ENCODE measurements at regions not wholly inside any gene's neighbourhood (a gene's known extent, or its start where the extent isn't known, plus 50 kb on each side); places are given as distances from the start of the nearest gene placed in this dataset.

DNA sequence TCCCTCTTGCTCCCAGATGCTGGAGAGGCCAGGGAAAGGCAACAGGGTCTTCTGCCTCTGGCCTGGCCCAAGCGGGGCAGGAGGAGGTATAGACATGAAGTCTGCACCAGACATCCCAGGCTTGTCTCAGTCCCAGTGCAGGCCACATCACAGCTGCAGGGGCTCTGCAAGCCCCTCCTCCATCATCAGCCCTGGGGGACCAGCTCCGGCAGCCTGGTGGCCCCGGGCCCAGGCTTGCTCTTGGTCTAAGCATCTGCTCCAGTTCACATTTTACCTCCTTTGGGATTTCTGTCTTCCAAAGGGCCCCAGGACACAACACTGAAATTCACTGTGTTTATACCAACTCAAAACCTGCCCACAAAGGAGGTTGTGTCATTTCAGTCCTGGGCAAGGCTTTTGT, 359.4 kb downstream of the ZNF536 start:
- Histone ChIP-seq H4K20me1 (ENCODE audit: insufficient read depth) (no peaks in the 10 kb centered on the region), H3K9ac (ENCODE audit: low read length) (no peak overlapping the region), H3K9me2 (ENCODE audit: insufficient read depth, low read length) (no peaks in the 10 kb centered on the region), H2AFZ (ENCODE audit: low read depth, low read length) (no peak overlapping the region), H3K4me2 (ENCODE audit: low read length) (no peak overlapping the region), H3K27me3 (ENCODE audit: insufficient read depth, low read depth, low read length) (no peaks in the 10 kb centered on the region), H3K9me3 (ENCODE audit: low read length) (no peaks in the 10 kb centered on the region), H3K4me3 (ENCODE audit: low read length) (no peak overlapping the region), H3F3A (ENCODE audit: insufficient read depth, low read length, poor library complexity, severe bottlenecking) (no peaks in the 10 kb centered on the region), H3K36me3 (ENCODE audit: insufficient read depth, low read length) (no peaks in the 10 kb centered on the region), H3K79me2 (replicated peaks; ENCODE audit: insufficient read depth, low read length) (no peaks in the 10 kb centered on the region), H3K27ac (ENCODE audit: low read length) (no peak overlapping the region)
- TF ChIP-seq TAF1 (IDR thresholded peaks at IDR 0.05; ENCODE audit: low read depth) (no peak), MXI1 (conservative IDR thresholded peaks at IDR 0.05; ENCODE audit: poor library complexity, severe bottlenecking) (no peak), RAD21 (conservative IDR thresholded peaks at IDR 0.05) (no peak), EP300 (conservative IDR thresholded peaks at IDR 0.05; ENCODE audit: poor library complexity, severe bottlenecking) (no peak), SMC3 (conservative IDR thresholded peaks at IDR 0.05; ENCODE audit: poor library complexity) (no peak), POLR2AphosphoS5 (IDR thresholded peaks at IDR 0.05) (no peak), EZH2 (IDR thresholded peaks at IDR 0.05; ENCODE audit: borderline replicate concordance, insufficient read depth, low read length, poor library complexity, severe bottlenecking) (no peak)
- TF ChIP-seq, protein P1, sequence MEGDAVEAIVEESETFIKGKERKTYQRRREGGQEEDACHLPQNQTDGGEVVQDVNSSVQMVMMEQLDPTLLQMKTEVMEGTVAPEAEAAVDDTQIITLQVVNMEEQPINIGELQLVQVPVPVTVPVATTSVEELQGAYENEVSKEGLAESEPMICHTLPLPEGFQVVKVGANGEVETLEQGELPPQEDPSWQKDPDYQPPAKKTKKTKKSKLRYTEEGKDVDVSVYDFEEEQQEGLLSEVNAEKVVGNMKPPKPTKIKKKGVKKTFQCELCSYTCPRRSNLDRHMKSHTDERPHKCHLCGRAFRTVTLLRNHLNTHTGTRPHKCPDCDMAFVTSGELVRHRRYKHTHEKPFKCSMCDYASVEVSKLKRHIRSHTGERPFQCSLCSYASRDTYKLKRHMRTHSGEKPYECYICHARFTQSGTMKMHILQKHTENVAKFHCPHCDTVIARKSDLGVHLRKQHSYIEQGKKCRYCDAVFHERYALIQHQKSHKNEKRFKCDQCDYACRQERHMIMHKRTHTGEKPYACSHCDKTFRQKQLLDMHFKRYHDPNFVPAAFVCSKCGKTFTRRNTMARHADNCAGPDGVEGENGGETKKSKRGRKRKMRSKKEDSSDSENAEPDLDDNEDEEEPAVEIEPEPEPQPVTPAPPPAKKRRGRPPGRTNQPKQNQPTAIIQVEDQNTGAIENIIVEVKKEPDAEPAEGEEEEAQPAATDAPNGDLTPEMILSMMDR (IDR thresholded peaks at IDR 0.05; ENCODE audit: poor library complexity, severe bottlenecking) = no peak
- TF ChIP-seq, protein P2, sequence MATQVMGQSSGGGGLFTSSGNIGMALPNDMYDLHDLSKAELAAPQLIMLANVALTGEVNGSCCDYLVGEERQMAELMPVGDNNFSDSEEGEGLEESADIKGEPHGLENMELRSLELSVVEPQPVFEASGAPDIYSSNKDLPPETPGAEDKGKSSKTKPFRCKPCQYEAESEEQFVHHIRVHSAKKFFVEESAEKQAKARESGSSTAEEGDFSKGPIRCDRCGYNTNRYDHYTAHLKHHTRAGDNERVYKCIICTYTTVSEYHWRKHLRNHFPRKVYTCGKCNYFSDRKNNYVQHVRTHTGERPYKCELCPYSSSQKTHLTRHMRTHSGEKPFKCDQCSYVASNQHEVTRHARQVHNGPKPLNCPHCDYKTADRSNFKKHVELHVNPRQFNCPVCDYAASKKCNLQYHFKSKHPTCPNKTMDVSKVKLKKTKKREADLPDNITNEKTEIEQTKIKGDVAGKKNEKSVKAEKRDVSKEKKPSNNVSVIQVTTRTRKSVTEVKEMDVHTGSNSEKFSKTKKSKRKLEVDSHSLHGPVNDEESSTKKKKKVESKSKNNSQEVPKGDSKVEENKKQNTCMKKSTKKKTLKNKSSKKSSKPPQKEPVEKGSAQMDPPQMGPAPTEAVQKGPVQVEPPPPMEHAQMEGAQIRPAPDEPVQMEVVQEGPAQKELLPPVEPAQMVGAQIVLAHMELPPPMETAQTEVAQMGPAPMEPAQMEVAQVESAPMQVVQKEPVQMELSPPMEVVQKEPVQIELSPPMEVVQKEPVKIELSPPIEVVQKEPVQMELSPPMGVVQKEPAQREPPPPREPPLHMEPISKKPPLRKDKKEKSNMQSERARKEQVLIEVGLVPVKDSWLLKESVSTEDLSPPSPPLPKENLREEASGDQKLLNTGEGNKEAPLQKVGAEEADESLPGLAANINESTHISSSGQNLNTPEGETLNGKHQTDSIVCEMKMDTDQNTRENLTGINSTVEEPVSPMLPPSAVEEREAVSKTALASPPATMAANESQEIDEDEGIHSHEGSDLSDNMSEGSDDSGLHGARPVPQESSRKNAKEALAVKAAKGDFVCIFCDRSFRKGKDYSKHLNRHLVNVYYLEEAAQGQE (IDR thresholded peaks at IDR 0.05; ENCODE audit: borderline replicate concordance) = no peak

DNA sequence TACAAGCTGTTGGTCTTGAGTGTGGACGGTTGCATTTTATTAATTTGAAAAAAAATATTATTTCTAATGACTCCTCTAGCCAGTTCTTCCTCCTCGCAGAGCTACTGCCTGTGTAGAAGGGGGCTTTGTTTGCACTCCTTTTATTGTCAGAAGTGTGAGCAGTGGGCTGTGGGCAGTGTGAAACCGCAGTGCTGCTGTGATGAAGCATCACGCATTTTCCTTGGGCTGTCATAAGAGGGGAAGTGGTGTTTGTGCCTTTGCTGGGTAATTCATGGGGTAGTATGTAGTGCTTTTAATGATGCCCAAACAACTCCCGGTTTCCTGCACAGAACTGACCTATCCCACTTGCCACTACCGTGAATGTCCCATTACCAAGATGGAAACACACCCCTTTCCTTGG, 357.3 kb downstream of the ZNF536 start:
- Histone ChIP-seq H3K27ac (ENCODE audit: low read length) (no peak overlapping the region), H3K79me2 (replicated peaks; ENCODE audit: insufficient read depth, low read length) (no peaks in the 10 kb centered on the region), H3F3A (ENCODE audit: insufficient read depth, low read length, poor library complexity, severe bottlenecking) (no peaks in the 10 kb centered on the region), H3K4me3 (ENCODE audit: low read length) (no peak overlapping the region), H3K27me3 (ENCODE audit: insufficient read depth, low read depth, low read length) (no peaks in the 10 kb centered on the region), H3K4me2 (ENCODE audit: low read length) (no peak overlapping the region), H3K9ac (ENCODE audit: low read length) (no peak overlapping the region), H2AFZ (ENCODE audit: low read depth, low read length) (no peak overlapping the region), H3K36me3 (ENCODE audit: insufficient read depth, low read length) (no peaks in the 10 kb centered on the region), H4K20me1 (ENCODE audit: insufficient read depth) (no peaks in the 10 kb centered on the region), H3K9me2 (ENCODE audit: insufficient read depth, low read length) (no peaks in the 10 kb centered on the region), H3K9me3 (ENCODE audit: low read length) (no peaks in the 10 kb centered on the region)
- no peak for TF ChIP-seq SMC3 (conservative IDR thresholded peaks at IDR 0.05; ENCODE audit: poor library complexity)
- no peak for TF ChIP-seq EZH2 (IDR thresholded peaks at IDR 0.05; ENCODE audit: borderline replicate concordance, insufficient read depth, low read length, poor library complexity, severe bottlenecking)
- no peak for TF ChIP-seq MXI1 (conservative IDR thresholded peaks at IDR 0.05; ENCODE audit: poor library complexity, severe bottlenecking)

DNA sequence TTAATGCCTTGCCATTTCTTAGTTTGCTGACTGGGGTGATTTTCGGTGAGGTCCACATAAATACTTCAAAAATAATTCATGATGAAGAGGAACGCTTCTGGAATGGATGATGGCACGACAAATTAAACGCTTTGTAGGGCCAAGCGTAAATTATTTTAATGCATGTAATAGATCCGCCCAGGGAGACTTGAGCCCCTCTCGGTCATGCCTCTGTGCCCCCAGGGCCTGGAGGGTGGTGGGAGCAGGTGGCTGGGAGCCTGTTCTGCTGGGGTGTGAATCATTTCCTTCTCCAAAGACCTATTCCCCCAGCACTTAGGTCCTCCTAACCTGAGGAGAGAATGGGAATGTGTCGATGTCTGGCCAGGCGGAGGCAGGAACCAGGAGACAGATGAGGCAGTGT, 350.6 kb downstream of the ZNF536 start:
- no peaks in the 10 kb centered on the region for H3K36me3 ChIP-seq (ENCODE audit: insufficient read depth, low read length)
- H3K4me3 ChIP-seq (ENCODE audit: low read length) = no peak overlapping the region
- H3F3A ChIP-seq (ENCODE audit: insufficient read depth, low read length, poor library complexity, severe bottlenecking) = no peaks in the 10 kb centered on the region
- peaks cover 7% of the 10 kb centered on the region for H3K27me3 ChIP-seq (ENCODE audit: insufficient read depth, low read depth, low read length)
- no peak overlapping the region for H3K27ac ChIP-seq (ENCODE audit: low read length)
- TF ChIP-seq MXI1 (conservative IDR thresholded peaks at IDR 0.05; ENCODE audit: poor library complexity, severe bottlenecking) (no peak), TAF1 (IDR thresholded peaks at IDR 0.05; ENCODE audit: low read depth) (no peak), EZH2 (IDR thresholded peaks at IDR 0.05; ENCODE audit: borderline replicate concordance, insufficient read depth, low read length, poor library complexity, severe bottlenecking) (no peak), EP300 (conservative IDR thresholded peaks at IDR 0.05; ENCODE audit: poor library complexity, severe bottlenecking) (no peak), SMC3 (conservative IDR thresholded peaks at IDR 0.05; ENCODE audit: poor library complexity) (no peak), RAD21 (conservative IDR thresholded peaks at IDR 0.05) (no peak), POLR2AphosphoS5 (IDR thresholded peaks at IDR 0.05) (no peak)
- TF ChIP-seq, protein P1 (IDR thresholded peaks at IDR 0.05; ENCODE audit: poor library complexity, severe bottlenecking) = no peak
- TF ChIP-seq, protein P2 (IDR thresholded peaks at IDR 0.05; ENCODE audit: borderline replicate concordance) = no peak
- H4K20me1 ChIP-seq (ENCODE audit: insufficient read depth) = no peaks in the 10 kb centered on the region
- no peaks in the 10 kb centered on the region for H3K9me2 ChIP-seq (ENCODE audit: insufficient read depth, low read length)
- H2AFZ ChIP-seq (ENCODE audit: low read depth, low read length) = no peak overlapping the region
- no peaks in the 10 kb centered on the region for H3K9me3 ChIP-seq (ENCODE audit: low read length)
- no peak overlapping the region for H3K9ac ChIP-seq (ENCODE audit: low read length)
- H3K79me2 ChIP-seq (replicated peaks; ENCODE audit: insufficient read depth, low read length) = no peaks in the 10 kb centered on the region
- no peak overlapping the region for H3K4me2 ChIP-seq (ENCODE audit: low read length)

Measured in neural cell (in vitro differentiated cells).